ENCODE measurements at regions not wholly inside any gene's neighbourhood (a gene's known extent, or its start where the extent isn't known, plus 50 kb on each side); places are given as distances from the start of the nearest gene placed in this dataset.

- TF ChIP-seq CTCF (IDR thresholded peaks at IDR 0.05): no peak
- TF ChIP-seq POLR2A (IDR thresholded peaks at IDR 0.05): no peak
These were observed 194.4 kb downstream of the KCNRG start for GRCh38 chr13:50209631-50210030.

Measured in body of pancreas (tissue), 4 donors.